H54 (cell line): ENCODE measurements at regions not wholly inside any gene's neighbourhood (a gene's known extent, or its start where the extent isn't known, plus 50 kb on each side); places are given as distances from the start of the nearest gene placed in this dataset.

Experiments
- DNase-seq: peaks from one replicate; pipeline ENCODE4 v3.0.0; 2011; ENCODE audit warnings: low spot score, mixed read lengths; ENCODE audit not compliant: insufficient read length
- FAIRE-seq: peaks from 3 replicates; lab custom pipeline; 2011; peaks lifted over from hg19 to GRCh38; lab: Jason Lieb, UNC
- POLR2A ChIP-seq: IDR thresholded peaks from 2 replicates; pipeline ENCODE4 v1.6.1; 2011; ENCODE audit warnings: low read depth, mild to moderate bottlenecking, low read length

- DNase-seq (no peak), FAIRE-seq (no peak)
- no peak for TF ChIP-seq POLR2A
These were observed 92.3 kb upstream of the SEPTIN5 start for GRCh38 chr22:19622061-19622441.

DNA sequence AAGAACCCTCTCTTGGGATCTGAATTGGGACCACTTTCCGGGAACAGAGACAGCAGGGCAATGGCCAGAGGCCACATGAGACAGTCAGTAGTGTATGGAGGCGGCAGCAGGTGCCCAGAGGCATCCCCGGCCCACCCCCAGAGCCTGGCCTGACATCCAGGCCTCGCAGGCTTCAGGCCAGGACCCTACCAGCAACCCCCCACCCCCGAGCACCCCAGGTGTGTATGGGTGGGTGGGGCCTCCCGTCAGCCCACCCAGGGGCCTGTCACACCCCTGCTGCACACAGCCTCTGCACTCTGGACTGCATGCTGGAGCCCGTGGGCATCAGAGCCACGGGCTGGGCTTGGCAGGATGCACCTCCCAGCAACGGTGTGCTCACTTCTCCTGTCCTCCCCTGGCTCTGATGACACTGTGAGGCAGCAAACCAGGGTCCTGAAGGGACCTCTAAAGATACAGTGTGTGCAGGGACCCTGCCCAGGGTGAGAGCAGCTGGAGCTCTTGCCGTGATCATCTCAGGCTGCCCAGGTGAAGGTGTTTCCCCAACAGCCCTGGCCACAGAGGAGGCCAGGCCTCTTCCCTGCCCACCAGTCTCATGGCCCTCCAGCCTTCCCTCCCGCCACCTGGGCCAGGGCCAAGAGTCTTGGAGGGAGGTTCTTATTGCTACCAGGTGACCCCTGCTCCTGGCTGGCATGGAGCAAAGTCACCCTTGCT is 88.8 kb upstream of the SEPTIN5 start:
- FAIRE-seq (no peak), DNase-seq (no peak)
- no peak for TF ChIP-seq POLR2A

DNA sequence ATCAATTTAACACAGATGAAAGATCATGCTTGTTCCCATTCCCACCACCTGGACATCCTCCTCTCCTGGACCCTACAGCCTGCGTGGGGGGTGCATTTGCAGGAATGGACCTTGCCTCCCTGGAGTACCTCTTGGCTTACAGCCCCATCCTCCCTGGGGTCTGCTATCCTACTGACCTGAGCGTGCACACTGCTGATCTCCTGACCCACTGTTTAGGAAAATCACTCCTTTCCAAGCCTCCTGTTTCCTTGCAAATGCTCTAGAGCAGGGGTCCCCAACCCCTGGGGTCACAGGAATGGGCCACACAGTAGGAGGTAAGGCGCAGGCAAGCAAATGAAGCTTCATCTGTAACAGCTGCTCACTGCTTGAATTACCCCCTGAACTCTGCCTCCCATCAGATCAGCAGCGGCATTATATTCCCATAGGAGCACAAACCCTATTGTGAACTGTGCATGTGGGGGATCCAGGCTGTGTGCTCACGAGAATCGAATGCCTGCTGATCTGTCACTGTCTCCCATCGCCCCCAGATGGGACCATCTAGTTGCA is 88.2 kb upstream of the SEPTIN5 start:
- DNase-seq, result no peak
- no peak for TF ChIP-seq POLR2A
- FAIRE-seq, result no peak

DNA sequence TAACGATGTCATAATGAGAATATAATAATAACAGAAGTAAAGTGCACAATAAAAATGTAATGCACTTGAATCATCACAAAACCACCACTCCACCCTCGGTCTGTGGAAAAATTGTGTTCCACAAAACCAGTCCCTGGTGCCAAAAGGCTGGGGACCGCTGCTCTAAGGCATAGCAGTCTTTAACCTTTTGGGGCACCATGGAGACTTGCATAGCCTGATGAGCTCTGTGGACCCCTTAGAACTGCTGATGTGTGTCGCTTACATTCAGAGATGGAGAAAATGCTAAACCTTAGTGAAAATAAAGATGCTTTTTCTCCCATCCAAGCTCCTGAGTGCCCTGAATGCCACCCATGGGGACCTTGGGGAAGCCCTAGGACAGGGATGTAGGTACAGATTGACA is 87.6 kb upstream of the SEPTIN5 start:
- DNase-seq (no peak), FAIRE-seq (no peak)
- TF ChIP-seq POLR2A, result no peak

GRCh38 chr22:19628038-19628776 is 86.1 kb upstream of the SEPTIN5 start:
- TF ChIP-seq POLR2A, result no peak
- FAIRE-seq (no peak), DNase-seq (no peak)

DNA sequence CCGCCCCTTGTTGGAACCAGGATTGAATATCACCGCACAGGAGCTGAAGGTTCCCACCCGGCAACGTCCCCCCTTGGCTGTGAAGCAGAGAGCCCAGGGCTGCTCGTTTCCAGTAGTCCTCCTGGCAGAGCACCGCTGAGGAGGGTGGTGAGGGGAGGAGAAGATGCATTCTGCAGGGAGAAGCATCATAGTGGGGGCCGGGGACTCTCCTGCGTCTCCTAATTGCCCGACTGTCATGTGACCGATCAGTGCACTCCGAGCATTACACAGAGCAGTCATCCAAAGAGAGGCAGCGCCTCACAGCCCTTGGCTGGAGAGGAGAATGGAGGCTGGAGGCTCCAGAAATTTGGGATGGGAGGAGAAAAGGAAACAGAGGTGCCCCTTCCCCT is 85.0 kb upstream of the SEPTIN5 start:
- no peak for TF ChIP-seq POLR2A
- FAIRE-seq, result no peak
- DNase-seq, result no peak

GRCh38 chr22:19629720-19630419 is 84.4 kb upstream of the SEPTIN5 start:
- TF ChIP-seq POLR2A, result no peak
- FAIRE-seq (peak; percentile 58), DNase-seq (peak; percentile 75)

DNA sequence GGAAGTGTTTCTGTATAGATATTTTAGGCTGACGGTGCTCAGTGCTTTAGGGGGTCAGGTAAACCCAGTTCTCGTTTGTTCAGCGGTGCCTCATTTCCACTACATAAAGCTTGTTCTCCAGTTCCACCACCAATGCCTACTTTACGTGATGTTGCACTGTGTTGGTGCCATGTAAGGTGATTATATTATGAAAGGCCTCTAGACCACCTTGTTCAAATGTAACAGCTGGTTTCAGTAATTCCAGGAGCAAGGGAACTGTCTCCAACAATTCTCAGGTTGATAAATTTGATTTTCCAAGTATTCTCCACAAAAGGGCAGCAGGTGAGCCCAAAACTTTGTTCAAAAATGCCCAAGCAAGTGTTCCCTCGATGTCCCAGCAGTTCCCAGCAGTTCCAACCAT is 83.7 kb upstream of the SEPTIN5 start:
- DNase-seq (no peak), FAIRE-seq (no peak)
- TF ChIP-seq POLR2A, result no peak

GRCh38 chr22:19631899-19632667 is 82.2 kb upstream of the SEPTIN5 start:
- FAIRE-seq, result no peak
- no peak for DNase-seq
- TF ChIP-seq POLR2A, result no peak

GRCh38 chr22:19632668-19633148 is 81.6 kb upstream of the SEPTIN5 start:
- no peak for DNase-seq
- no peak for FAIRE-seq
- TF ChIP-seq POLR2A, result no peak

GRCh38 chr22:19634226-19634975 is 79.9 kb upstream of the SEPTIN5 start:
- no peak for TF ChIP-seq POLR2A
- DNase-seq (no peak), FAIRE-seq (no peak)

GRCh38 chr22:19635644-19636043 is 78.7 kb upstream of the SEPTIN5 start:
- no peak for TF ChIP-seq POLR2A
- FAIRE-seq, result no peak
- DNase-seq, result no peak
